Upper lobe of left lung (tissue), 6 donors: ENCODE measurements at regions not wholly inside any gene's neighbourhood (a gene's known extent, or its start where the extent isn't known, plus 50 kb on each side); places are given as distances from the start of the nearest gene placed in this dataset.

Experiments used
- ATAC-seq, 2 donors: fragments of 200-7000 bp; cut with Tn5 transposase; one replicate each; pipeline ENCODE4 v1.9.1; 2022; ENCODE audit warnings: mild to moderate bottlenecking in 2 of 2, moderate library complexity in 2 of 2; ENCODE audit not compliant: low FRiP score in 2 of 2
- DNase-seq, 2 donors: peaks; one replicate each; pipeline ENCODE4 v3.0.0-alpha.2; 2019 to 2020
- H3K27ac ChIP-seq, 4 donors: fragments of 200-600 bp; sonication (generic); one replicate each; pipeline ENCODE4 v1.5.1; 2016 to 2019
- H3K27me3 ChIP-seq, 4 donors: fragments of 200-600 bp; sonication (generic); one replicate each; pipeline ENCODE4 v1.5.1; 2017 to 2019
- H3K36me3 ChIP-seq, 4 donors: fragments of 200-600 bp; sonication (generic); one replicate each; pipeline ENCODE4 v1.5.1; 2016 to 2019
- H3K4me1 ChIP-seq, 4 donors: fragments of 200-600 bp; sonication (generic); one replicate each; pipeline ENCODE4 v1.5.1; 2018 to 2019
- H3K4me3 ChIP-seq, 4 donors: fragments of 200-600 bp; sonication (generic); one replicate each; pipeline ENCODE4 v1.5.1; 2017 to 2019; ENCODE audit warnings: mild to moderate bottlenecking in 2 of 4, moderate library complexity in 1 of 4
- H3K9me3 ChIP-seq, 4 donors: fragments of 200-600 bp; sonication (generic); one replicate each; pipeline ENCODE4 v1.5.1; 2018 to 2019
- CTCF ChIP-seq, 6 experiments: fragments of 450-650 bp in 4 of 6; fragments of 200-600 bp in 2 of 6; sonication (generic) in 2 of 6; IDR thresholded peaks; one replicate each; pipeline ENCODE4 v1.5.1; 2016 to 2019; ENCODE audit warnings: antibody characterized with exemption in 6 of 6
- EP300 ChIP-seq, 4 donors: sonication (generic); formaldehyde crosslinking; IDR thresholded peaks; one replicate each; pipeline ENCODE4 v1.5.1; 2017; ENCODE audit warnings: antibody characterized with exemption in 4 of 4, control low read depth in 2 of 4
- POLR2A ChIP-seq, 4 donors: fragments of 450-650 bp; IDR thresholded peaks; one replicate each; pipeline ENCODE4 v1.5.1; 2016 to 2017; ENCODE audit warnings: antibody characterized with exemption in 4 of 4, mild to moderate bottlenecking in 2 of 4
- POLR2AphosphoS5 ChIP-seq, 2 donors: sonication (generic); formaldehyde crosslinking; IDR thresholded peaks; one replicate each; pipeline ENCODE4 v1.5.1; 2017; ENCODE audit warnings: antibody characterized with exemption in 2 of 2
- WGBS, 2 donors: methylation state at CpG; one replicate each; pipeline ENCODE4 v1.1.5; 2017 to 2018; 5-methylcytosine and 5-hydroxymethylcytosine counted together
- donor health status: DM: no; HTN: no; CAD: no; lungs with moderate emphysema.
- donor health status: DM: no; HTN: yes; CAD: no; lungs with severe emphysema.

DNA sequence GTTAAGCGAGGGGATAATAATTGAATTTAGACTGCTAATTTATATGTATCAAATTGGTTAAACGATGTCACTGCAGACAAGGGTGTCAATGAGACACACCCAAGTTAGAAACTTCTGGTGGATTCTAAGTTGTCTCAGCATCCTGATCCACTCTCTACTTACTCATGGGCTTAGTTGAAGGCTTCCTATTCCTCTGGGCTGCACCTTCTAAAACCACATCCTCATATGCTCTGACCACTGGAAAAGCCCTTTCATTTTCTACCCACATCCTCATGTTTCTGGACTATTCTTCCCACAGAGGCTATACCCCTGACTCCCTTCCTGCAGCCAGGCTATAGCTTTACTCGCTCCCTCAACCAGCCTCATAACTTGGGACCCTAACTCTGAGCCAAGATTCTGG, 493.8 kb downstream of the VRK1 start:
- no peaks in the 10 kb centered on the region for H3K9me3 ChIP-seq
- TF ChIP-seq POLR2AphosphoS5 (IDR thresholded peaks at IDR 0.05) (no peak), EP300 (IDR thresholded peaks at IDR 0.05) (no peak), CTCF (IDR thresholded peaks at IDR 0.05) (no peak), POLR2A (IDR thresholded peaks at IDR 0.05) (no peak)
- no peaks in the 10 kb centered on the region for H3K27me3 ChIP-seq
- no peaks in the 10 kb centered on the region for H3K36me3 ChIP-seq
- H3K4me1 ChIP-seq = no peaks in the 10 kb centered on the region
- DNase-seq (no peak), ATAC-seq (no peak)
- H3K27ac ChIP-seq = no peak overlapping the region
- 73 to 86% methylated on average over 3 of the region's 3 CpGs for WGBS, 2 donors
- H3K4me3 ChIP-seq = no peak overlapping the region

GRCh38 chr14:97293659-97294058, 496.5 kb downstream of the VRK1 start:
- ATAC-seq (no peak), DNase-seq (no peak)
- WGBS, 2 donors = 0 to 53% methylated on average over 1 of the region's 1 CpG
- no peaks in the 10 kb centered on the region for H3K4me1 ChIP-seq
- H3K27ac ChIP-seq = no peak overlapping the region
- no peaks in the 10 kb centered on the region for H3K9me3 ChIP-seq
- H3K4me3 ChIP-seq = no peak overlapping the region
- TF ChIP-seq POLR2A (IDR thresholded peaks at IDR 0.05) (no peak), EP300 (IDR thresholded peaks at IDR 0.05) (no peak), CTCF (IDR thresholded peaks at IDR 0.05) (no peak), POLR2AphosphoS5 (IDR thresholded peaks at IDR 0.05) (no peak)
- H3K27me3 ChIP-seq = no peaks in the 10 kb centered on the region
- no peaks in the 10 kb centered on the region for H3K36me3 ChIP-seq

GRCh38 chr14:97295108-97295710, 498.0 kb downstream of the VRK1 start:
- H3K36me3 ChIP-seq = no peaks in the 10 kb centered on the region
- H3K27ac ChIP-seq = no peak overlapping the region
- 66 to 74% methylated on average over 9 of the region's 9 CpGs for WGBS, 2 donors
- H3K27me3 ChIP-seq = no peaks in the 10 kb centered on the region
- DNase-seq (no peak), ATAC-seq (no peak)
- no peaks in the 10 kb centered on the region for H3K4me1 ChIP-seq
- no peak overlapping the region for H3K4me3 ChIP-seq
- TF ChIP-seq POLR2AphosphoS5 (IDR thresholded peaks at IDR 0.05) (no peak), CTCF (IDR thresholded peaks at IDR 0.05) (no peak), POLR2A (IDR thresholded peaks at IDR 0.05) (no peak), EP300 (IDR thresholded peaks at IDR 0.05) (no peak)
- H3K9me3 ChIP-seq = no peaks in the 10 kb centered on the region

DNA sequence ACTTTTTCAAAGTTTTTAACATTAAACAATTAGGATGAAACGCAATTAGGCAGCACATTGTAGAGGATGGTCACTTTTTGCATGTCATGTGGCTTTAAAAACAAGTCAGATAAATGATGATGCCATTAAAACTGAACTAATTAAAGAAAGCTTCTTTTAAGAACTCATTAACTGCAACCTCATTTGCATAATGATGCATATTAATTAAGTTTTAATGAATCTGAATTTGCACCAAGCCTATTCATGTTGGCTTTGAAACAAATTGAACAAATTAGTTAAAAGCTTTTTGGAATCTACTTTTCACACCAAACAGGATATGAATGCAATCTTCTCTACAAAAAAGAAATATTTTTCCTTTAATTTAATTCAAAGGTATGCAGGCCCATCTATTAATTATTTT, 499.0 kb downstream of the VRK1 start:
- Histone ChIP-seq H3K36me3 (no peaks in the 10 kb centered on the region), H3K4me1 (no peaks in the 10 kb centered on the region), H3K9me3 (no peaks in the 10 kb centered on the region), H3K27ac (no peak overlapping the region), H3K4me3 (no peak overlapping the region), H3K27me3 (no peaks in the 10 kb centered on the region)
- TF ChIP-seq POLR2AphosphoS5 (IDR thresholded peaks at IDR 0.05) (no peak), EP300 (IDR thresholded peaks at IDR 0.05) (no peak), POLR2A (IDR thresholded peaks at IDR 0.05) (no peak), CTCF (IDR thresholded peaks at IDR 0.05) (no peak)
- 96 to 98% methylated on average over 1 of the region's 1 CpG for WGBS, 2 donors
- ATAC-seq = no peak
- no peak for DNase-seq

DNA sequence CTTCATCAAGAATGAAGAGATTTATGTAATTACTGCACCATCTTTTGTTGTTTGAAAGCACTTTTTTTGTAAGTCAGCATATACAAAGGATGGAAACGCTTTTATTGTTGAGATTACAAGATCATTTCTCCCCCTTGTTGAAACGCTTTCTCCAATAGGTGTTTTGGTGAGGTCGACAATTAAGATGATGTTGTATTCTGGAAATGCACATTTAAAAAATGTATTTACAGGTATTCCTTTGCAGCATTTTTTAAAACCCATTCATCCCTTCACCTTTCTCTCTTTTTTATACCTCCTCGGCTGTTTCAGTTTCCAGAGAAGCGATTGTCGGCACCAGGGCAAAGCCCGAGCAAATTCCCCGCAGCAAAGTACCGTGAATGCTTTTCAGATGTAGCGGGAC, 499.9 kb downstream of the VRK1 start:
- Histone ChIP-seq H3K36me3 (no peaks in the 10 kb centered on the region), H3K27ac (no peak overlapping the region), H3K4me3 (no peak overlapping the region), H3K4me1 (no peaks in the 10 kb centered on the region), H3K27me3 (no peaks in the 10 kb centered on the region), H3K9me3 (no peaks in the 10 kb centered on the region)
- TF ChIP-seq EP300 (IDR thresholded peaks at IDR 0.05) = no peak
- TF ChIP-seq POLR2AphosphoS5 (IDR thresholded peaks at IDR 0.05) = no peak
- no peak for TF ChIP-seq POLR2A (IDR thresholded peaks at IDR 0.05)
- no peak for TF ChIP-seq CTCF (IDR thresholded peaks at IDR 0.05)
- DNase-seq = no peak
- ATAC-seq = no peak
- WGBS, 2 donors = 82 to 86% methylated on average over 10 of the region's 10 CpGs
